ENCODE measurements at regions not wholly inside any gene's neighbourhood (a gene's known extent, or its start where the extent isn't known, plus 50 kb on each side); places are given as distances from the start of the nearest gene placed in this dataset.

DNA sequence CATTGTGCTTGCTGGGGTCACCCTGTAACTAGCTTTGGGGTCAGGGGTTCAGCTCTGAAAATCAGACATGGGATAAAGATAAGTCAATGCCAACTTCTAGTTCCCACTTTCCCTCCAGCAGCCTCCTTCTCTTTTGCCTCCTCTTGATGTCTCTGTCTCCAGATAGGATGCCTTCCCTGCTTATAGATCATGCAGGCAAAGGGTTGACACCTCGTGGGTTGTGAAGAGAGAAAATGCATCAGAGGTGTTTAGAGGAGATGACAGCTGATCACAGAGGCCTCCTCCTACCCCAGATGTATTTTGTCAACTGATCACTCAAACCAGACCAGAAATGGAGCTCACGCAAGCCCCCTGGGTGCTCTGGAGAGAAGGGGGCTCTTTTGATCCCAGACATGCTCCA lies 337.8 kb downstream of the BUD13 start:
- no peak overlapping the region for H3K4me3 ChIP-seq (ENCODE audit: low read depth, low read length)
- TF ChIP-seq, protein P1, sequence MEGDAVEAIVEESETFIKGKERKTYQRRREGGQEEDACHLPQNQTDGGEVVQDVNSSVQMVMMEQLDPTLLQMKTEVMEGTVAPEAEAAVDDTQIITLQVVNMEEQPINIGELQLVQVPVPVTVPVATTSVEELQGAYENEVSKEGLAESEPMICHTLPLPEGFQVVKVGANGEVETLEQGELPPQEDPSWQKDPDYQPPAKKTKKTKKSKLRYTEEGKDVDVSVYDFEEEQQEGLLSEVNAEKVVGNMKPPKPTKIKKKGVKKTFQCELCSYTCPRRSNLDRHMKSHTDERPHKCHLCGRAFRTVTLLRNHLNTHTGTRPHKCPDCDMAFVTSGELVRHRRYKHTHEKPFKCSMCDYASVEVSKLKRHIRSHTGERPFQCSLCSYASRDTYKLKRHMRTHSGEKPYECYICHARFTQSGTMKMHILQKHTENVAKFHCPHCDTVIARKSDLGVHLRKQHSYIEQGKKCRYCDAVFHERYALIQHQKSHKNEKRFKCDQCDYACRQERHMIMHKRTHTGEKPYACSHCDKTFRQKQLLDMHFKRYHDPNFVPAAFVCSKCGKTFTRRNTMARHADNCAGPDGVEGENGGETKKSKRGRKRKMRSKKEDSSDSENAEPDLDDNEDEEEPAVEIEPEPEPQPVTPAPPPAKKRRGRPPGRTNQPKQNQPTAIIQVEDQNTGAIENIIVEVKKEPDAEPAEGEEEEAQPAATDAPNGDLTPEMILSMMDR (IDR thresholded peaks at IDR 0.05; ENCODE audit: borderline replicate concordance, insufficient read depth, low read depth, low read length), result no peak

GRCh38 chr11:116432301-116432700 lies 340.5 kb downstream of the BUD13 start:
- TF ChIP-seq, protein P1 (IDR thresholded peaks at IDR 0.05; ENCODE audit: borderline replicate concordance, insufficient read depth, low read depth, low read length), result no peak
- no peak overlapping the region for H3K4me3 ChIP-seq (ENCODE audit: low read depth, low read length)

GRCh38 chr11:116431842-116432241 lies 340.9 kb downstream of the BUD13 start:
- TF ChIP-seq, protein P1 (IDR thresholded peaks at IDR 0.05; ENCODE audit: borderline replicate concordance, insufficient read depth, low read depth, low read length), result no peak
- H3K4me3 ChIP-seq (ENCODE audit: low read depth, low read length), result no peak overlapping the region

DNA sequence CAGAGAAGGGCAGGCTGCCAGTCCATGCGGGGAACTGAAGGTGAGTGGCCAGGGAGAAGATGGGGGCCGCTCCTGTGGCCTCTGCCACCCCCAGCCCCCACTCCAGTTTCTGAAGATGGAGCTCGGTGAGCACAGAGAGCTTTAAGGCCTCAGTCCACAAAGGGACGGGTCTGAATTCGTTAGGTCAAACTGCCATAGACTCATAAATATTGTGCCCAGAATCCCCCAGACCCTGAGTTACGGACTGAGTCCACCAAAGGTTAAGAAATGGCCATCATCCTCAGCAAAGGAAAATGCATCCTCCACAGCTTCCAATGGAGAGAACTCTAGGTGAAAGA lies 344.2 kb downstream of the BUD13 start:
- TF ChIP-seq, protein P1 (IDR thresholded peaks at IDR 0.05; ENCODE audit: borderline replicate concordance, insufficient read depth, low read depth, low read length), result no peak
- no peak overlapping the region for H3K4me3 ChIP-seq (ENCODE audit: low read depth, low read length)

GRCh38 chr11:116427903-116428637 lies 344.7 kb downstream of the BUD13 start:
- TF ChIP-seq, protein P1 (IDR thresholded peaks at IDR 0.05; ENCODE audit: borderline replicate concordance, insufficient read depth, low read depth, low read length), result no peak

GRCh38 chr11:116427337-116427902 lies 345.4 kb downstream of the BUD13 start:
- H3K4me3 ChIP-seq (ENCODE audit: low read depth, low read length), result no peak overlapping the region
- TF ChIP-seq, protein P1 (IDR thresholded peaks at IDR 0.05; ENCODE audit: borderline replicate concordance, insufficient read depth, low read depth, low read length), result no peak

More at GRCh38 chr11:116427903-116428637, 344.7 kb downstream of the BUD13 start:
- H3K4me3 ChIP-seq (ENCODE audit: low read depth, low read length), result no peak overlapping the region

- TF ChIP-seq, protein P1 (IDR thresholded peaks at IDR 0.05; ENCODE audit: borderline replicate concordance, insufficient read depth, low read depth, low read length), result no peak
Observed at GRCh38 chr11:116426761-116427160, 346.0 kb downstream of the BUD13 start.

More at GRCh38 chr11:116426761-116427160, 346.0 kb downstream of the BUD13 start:
- H3K4me3 ChIP-seq (ENCODE audit: low read depth, low read length), result no peak overlapping the region

Measured in GM12875 (cell line).